ENCODE measurements at regions not wholly inside any gene's neighbourhood (a gene's known extent, or its start where the extent isn't known, plus 50 kb on each side); places are given as distances from the start of the nearest gene placed in this dataset.
"Not testable (repeated sequence)": the region's sequence is repeated elsewhere in the genome, so short reads cannot be mapped to it uniquely, and the experiment has no call there.

- TF ChIP-seq, protein P1, sequence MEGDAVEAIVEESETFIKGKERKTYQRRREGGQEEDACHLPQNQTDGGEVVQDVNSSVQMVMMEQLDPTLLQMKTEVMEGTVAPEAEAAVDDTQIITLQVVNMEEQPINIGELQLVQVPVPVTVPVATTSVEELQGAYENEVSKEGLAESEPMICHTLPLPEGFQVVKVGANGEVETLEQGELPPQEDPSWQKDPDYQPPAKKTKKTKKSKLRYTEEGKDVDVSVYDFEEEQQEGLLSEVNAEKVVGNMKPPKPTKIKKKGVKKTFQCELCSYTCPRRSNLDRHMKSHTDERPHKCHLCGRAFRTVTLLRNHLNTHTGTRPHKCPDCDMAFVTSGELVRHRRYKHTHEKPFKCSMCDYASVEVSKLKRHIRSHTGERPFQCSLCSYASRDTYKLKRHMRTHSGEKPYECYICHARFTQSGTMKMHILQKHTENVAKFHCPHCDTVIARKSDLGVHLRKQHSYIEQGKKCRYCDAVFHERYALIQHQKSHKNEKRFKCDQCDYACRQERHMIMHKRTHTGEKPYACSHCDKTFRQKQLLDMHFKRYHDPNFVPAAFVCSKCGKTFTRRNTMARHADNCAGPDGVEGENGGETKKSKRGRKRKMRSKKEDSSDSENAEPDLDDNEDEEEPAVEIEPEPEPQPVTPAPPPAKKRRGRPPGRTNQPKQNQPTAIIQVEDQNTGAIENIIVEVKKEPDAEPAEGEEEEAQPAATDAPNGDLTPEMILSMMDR (IDR thresholded peaks at IDR 0.05; ENCODE audit: insufficient read depth, low read length, poor library complexity, severe bottlenecking): no peak
- H3K4me3 ChIP-seq (replicated peaks; ENCODE audit: low read depth, low read length): no peak overlapping the region
- DNase-seq (ENCODE audit: extremely low read depth, insufficient read length): no peak
Observed at GRCh38 chr13:104944176-104944575, 1591.3 kb downstream of the EFNB2 start.

DNA sequence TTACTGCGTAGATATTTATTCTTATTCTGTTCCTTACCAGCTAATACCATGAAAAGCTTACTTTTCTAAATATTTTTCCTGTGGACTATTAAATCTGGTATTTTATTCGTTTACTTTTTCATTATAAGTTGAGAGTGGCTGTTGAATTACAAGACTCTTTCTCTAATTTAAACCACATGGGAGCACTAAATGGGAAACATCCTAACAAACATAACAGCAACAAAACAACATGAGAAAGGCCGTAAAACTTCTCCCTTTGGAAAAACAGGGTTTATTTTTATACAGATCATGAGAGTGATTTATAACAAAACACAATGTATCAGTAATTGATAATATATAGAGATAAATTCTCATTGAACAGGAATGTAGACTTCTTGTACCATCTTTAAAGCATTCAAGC, 1592.1 kb downstream of the EFNB2 start:
- no peak for DNase-seq (ENCODE audit: extremely low read depth, insufficient read length)
- no peak overlapping the region for H3K4me3 ChIP-seq (replicated peaks; ENCODE audit: low read depth, low read length)
- no peaks in the 10 kb centered on the region for H3K27me3 ChIP-seq (replicated peaks; ENCODE audit: control insufficient read depth, insufficient read depth, low read length)
- TF ChIP-seq, protein P1 (IDR thresholded peaks at IDR 0.05; ENCODE audit: insufficient read depth, low read length, poor library complexity, severe bottlenecking): no peak
- H3K36me3 ChIP-seq (ENCODE audit: control insufficient read depth, insufficient read depth, low read length): no peaks in the 10 kb centered on the region

More at GRCh38 chr13:104944176-104944575, 1591.3 kb downstream of the EFNB2 start:
- Histone ChIP-seq H3K27me3 (replicated peaks; ENCODE audit: control insufficient read depth, insufficient read depth, low read length) (no peaks in the 10 kb centered on the region), H3K36me3 (ENCODE audit: control insufficient read depth, insufficient read depth, low read length) (no peaks in the 10 kb centered on the region)

- Histone ChIP-seq H3K4me3 (replicated peaks; ENCODE audit: low read depth, low read length) (no peak overlapping the region), H3K36me3 (ENCODE audit: control insufficient read depth, insufficient read depth, low read length) (no peaks in the 10 kb centered on the region), H3K27me3 (replicated peaks; ENCODE audit: control insufficient read depth, insufficient read depth, low read length) (no peaks in the 10 kb centered on the region)
- TF ChIP-seq, protein P1 (IDR thresholded peaks at IDR 0.05; ENCODE audit: insufficient read depth, low read length, poor library complexity, severe bottlenecking): no peak
- DNase-seq (ENCODE audit: extremely low read depth, insufficient read length): no peak
Observed at GRCh38 chr13:104937881-104938280, 1597.6 kb downstream of the EFNB2 start.

DNA sequence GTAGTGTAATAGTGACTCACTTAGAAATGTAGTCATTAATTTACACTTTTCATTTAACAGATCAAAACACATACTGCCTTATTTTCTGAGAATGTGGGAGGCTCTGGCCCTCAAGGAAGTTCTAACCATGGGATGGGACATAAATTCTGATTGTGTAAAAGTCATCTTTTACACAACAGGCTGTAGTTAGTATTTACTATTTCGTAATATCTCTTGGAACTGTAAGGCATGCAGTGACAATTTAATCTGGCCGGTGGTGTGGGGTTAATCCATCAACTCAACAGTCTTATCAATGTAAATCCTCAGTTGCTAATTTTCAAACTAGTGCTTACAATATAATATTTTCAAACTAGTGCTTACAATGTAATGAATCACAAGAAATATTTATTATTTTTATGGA, 1599.2 kb downstream of the EFNB2 start:
- H3K4me3 ChIP-seq (replicated peaks; ENCODE audit: low read depth, low read length): no peak overlapping the region
- TF ChIP-seq, protein P1 (IDR thresholded peaks at IDR 0.05; ENCODE audit: insufficient read depth, low read length, poor library complexity, severe bottlenecking): no peak
- H3K36me3 ChIP-seq (ENCODE audit: control insufficient read depth, insufficient read depth, low read length): no peaks in the 10 kb centered on the region
- DNase-seq (ENCODE audit: extremely low read depth, insufficient read length): no peak
- no peaks in the 10 kb centered on the region for H3K27me3 ChIP-seq (replicated peaks; ENCODE audit: control insufficient read depth, insufficient read depth, low read length)

- DNase-seq (ENCODE audit: extremely low read depth, insufficient read length); H3K4me3 ChIP-seq (replicated peaks; ENCODE audit: low read depth, low read length); H3K36me3 ChIP-seq (ENCODE audit: control insufficient read depth, insufficient read depth, low read length); H3K27me3 ChIP-seq (replicated peaks; ENCODE audit: control insufficient read depth, insufficient read depth, low read length): not testable (repeated sequence)
Observed at GRCh38 chr13:104920513-104920912, 1614.9 kb downstream of the EFNB2 start.

DNA sequence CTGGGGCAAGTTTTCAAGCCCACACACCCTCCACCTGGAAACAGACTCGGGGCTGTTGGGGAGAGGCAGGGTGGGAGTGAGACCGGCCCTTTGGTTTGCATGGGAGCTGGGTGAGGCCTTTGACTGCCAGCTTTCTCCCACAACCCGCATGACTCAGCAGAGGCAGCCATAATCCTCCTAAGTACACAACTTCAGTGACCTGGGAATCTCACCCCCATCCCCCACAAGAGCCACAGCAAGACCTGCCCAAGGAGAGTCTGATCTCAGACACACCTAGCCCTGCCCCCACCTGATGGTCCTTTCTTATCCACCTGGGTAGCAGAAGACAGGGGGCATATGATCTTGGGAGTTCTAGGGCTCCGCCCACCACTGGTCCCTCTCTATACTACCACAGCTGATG, 1615.4 kb downstream of the EFNB2 start:
- no peaks in the 10 kb centered on the region for H3K27me3 ChIP-seq (replicated peaks; ENCODE audit: control insufficient read depth, insufficient read depth, low read length)
- no peak overlapping the region for H3K4me3 ChIP-seq (replicated peaks; ENCODE audit: low read depth, low read length)
- TF ChIP-seq, protein P1 (IDR thresholded peaks at IDR 0.05; ENCODE audit: insufficient read depth, low read length, poor library complexity, severe bottlenecking): no peak
- DNase-seq (ENCODE audit: extremely low read depth, insufficient read length): no peak
- no peaks in the 10 kb centered on the region for H3K36me3 ChIP-seq (ENCODE audit: control insufficient read depth, insufficient read depth, low read length)
